Transverse colon (tissue), 4 donors: ENCODE measurements at regions not wholly inside any gene's neighbourhood (a gene's known extent, or its start where the extent isn't known, plus 50 kb on each side); places are given as distances from the start of the nearest gene placed in this dataset.

ENCODE experiments used
- CTCF ChIP-seq, 5 experiments: fragments of 200-600 bp in 3 of 5; fragments of 450-650 bp in 2 of 5; sonication (generic) in 3 of 5; IDR thresholded peaks; 1 replicate in 2 of 5; 2 replicates in 3 of 5; pipeline ENCODE4 v1.5.1; 2016 to 2017; ENCODE audit warnings: antibody characterized with exemption in 5 of 5, inconsistent platforms in 3 of 5, mild to moderate bottlenecking in 2 of 5, moderate library complexity in 1 of 5
- EP300 ChIP-seq: sonication (generic); formaldehyde crosslinking; IDR thresholded peaks from one replicate; pipeline ENCODE4 v1.6.1; 2017; ENCODE audit warnings: antibody characterized with exemption, low read depth
- POLR2A ChIP-seq: fragments of 450-650 bp; IDR thresholded peaks from one replicate; pipeline ENCODE4 v1.6.1; 2016; ENCODE audit warnings: antibody characterized with exemption, mild to moderate bottlenecking, moderate library complexity
- POLR2AphosphoS5 ChIP-seq, 3 donors: sonication (generic); formaldehyde crosslinking; IDR thresholded peaks; one replicate each; pipeline ENCODE4 v1.6.1; 2016; ENCODE audit warnings: antibody characterized with exemption in 3 of 3

GRCh38 chr5:13003457-13003856 is 941.0 kb downstream of the DNAH5 start:
- TF ChIP-seq CTCF (IDR thresholded peaks at IDR 0.05) (no peak), POLR2A (no peak), POLR2AphosphoS5 (IDR thresholded peaks at IDR 0.05) (no peak), EP300 (no peak)
